ENCODE measurements at regions not wholly inside any gene's neighbourhood (a gene's known extent, or its start where the extent isn't known, plus 50 kb on each side); places are given as distances from the start of the nearest gene placed in this dataset.

- no peak for DNase-seq
- CTCF ChIA-PET, result no interaction called here
These were observed 280.3 kb upstream of the UGT8 start for GRCh38 chr4:114318309-114318708.

GRCh38 chr4:114320126-114320525 is 278.5 kb upstream of the UGT8 start:
- no peak overlapping the region for H2AFZ ChIP-seq
- H3K9me3 ChIP-seq (ENCODE audit: insufficient read depth, low read depth), result no peaks in the 10 kb centered on the region
- no peaks in the 10 kb centered on the region for H3K9me2 ChIP-seq (ENCODE audit: insufficient read depth)
- DNase-seq, result no peak
- TF ChIP-seq CTCF (conservative IDR thresholded peaks at IDR 0.05), result no peak
- TF ChIP-seq EZH2 (IDR thresholded peaks at IDR 0.05; ENCODE audit: low read depth), result no peak
- H3K4me2 ChIP-seq, result no peak overlapping the region
- no peaks in the 10 kb centered on the region for H3K36me3 ChIP-seq (ENCODE audit: low read depth)
- ChIA-PET POLR2A (ENCODE audit: unreplicated experiment) (no interaction called here), CTCF (no interaction called here)
- no peaks in the 10 kb centered on the region for H4K20me1 ChIP-seq (ENCODE audit: insufficient read depth)
- H3F3A ChIP-seq (ENCODE audit: insufficient read depth, low read depth), result no peaks in the 10 kb centered on the region
- BruUV-seq (replicated peaks), result no TSS peak
- no peak overlapping the region for H3K27ac ChIP-seq
- no peaks in the 10 kb centered on the region for H3K4me1 ChIP-seq (replicated peaks; ENCODE audit: insufficient read depth)
- H3K79me2 ChIP-seq (ENCODE audit: low read depth), result no peaks in the 10 kb centered on the region
- H3K27me3 ChIP-seq (ENCODE audit: insufficient read depth, low read depth), result no peaks in the 10 kb centered on the region
- intact Hi-C loops (cut with micrococcal nuclease; ENCODE audit: unreplicated experiment), result no loop called here
- H3K4me3 ChIP-seq, result no peak overlapping the region

More at GRCh38 chr4:114318309-114318708, 280.3 kb upstream of the UGT8 start:
- no peaks in the 10 kb centered on the region for H3K4me1 ChIP-seq (replicated peaks; ENCODE audit: insufficient read depth)
- H3K27me3 ChIP-seq (ENCODE audit: insufficient read depth, low read depth), result no peaks in the 10 kb centered on the region
- H3K36me3 ChIP-seq (ENCODE audit: low read depth), result no peaks in the 10 kb centered on the region
- no peaks in the 10 kb centered on the region for H3K9me3 ChIP-seq (ENCODE audit: insufficient read depth, low read depth)
- TF ChIP-seq CTCF (conservative IDR thresholded peaks at IDR 0.05) (no peak), EZH2 (IDR thresholded peaks at IDR 0.05; ENCODE audit: low read depth) (no peak)
- POLR2A ChIA-PET (ENCODE audit: unreplicated experiment), result no interaction called here
- H3K4me2 ChIP-seq, result no peak overlapping the region
- no peaks in the 10 kb centered on the region for H3F3A ChIP-seq (ENCODE audit: insufficient read depth, low read depth)
- H4K20me1 ChIP-seq (ENCODE audit: insufficient read depth), result no peaks in the 10 kb centered on the region
- intact Hi-C loops (cut with micrococcal nuclease; ENCODE audit: unreplicated experiment), result no loop called here
- H3K79me2 ChIP-seq (ENCODE audit: low read depth), result no peaks in the 10 kb centered on the region
- BruUV-seq (replicated peaks), result no TSS peak
- no peak overlapping the region for H3K27ac ChIP-seq
- no peaks in the 10 kb centered on the region for H3K9me2 ChIP-seq (ENCODE audit: insufficient read depth)
- no peak overlapping the region for H2AFZ ChIP-seq
- H3K4me3 ChIP-seq, result no peak overlapping the region

- DNase-seq, result no peak
- Histone ChIP-seq H4K20me1 (ENCODE audit: insufficient read depth) (no peaks in the 10 kb centered on the region), H3K4me1 (replicated peaks; ENCODE audit: insufficient read depth) (no peaks in the 10 kb centered on the region), H3K9me2 (ENCODE audit: insufficient read depth) (no peaks in the 10 kb centered on the region), H3K9me3 (ENCODE audit: insufficient read depth, low read depth) (no peaks in the 10 kb centered on the region), H3K27ac (no peak overlapping the region), H3K36me3 (ENCODE audit: low read depth) (no peaks in the 10 kb centered on the region), H3K4me2 (no peak overlapping the region), H3K79me2 (ENCODE audit: low read depth) (no peaks in the 10 kb centered on the region), H3F3A (ENCODE audit: insufficient read depth, low read depth) (no peaks in the 10 kb centered on the region), H2AFZ (no peak overlapping the region), H3K4me3 (no peak overlapping the region), H3K27me3 (ENCODE audit: insufficient read depth, low read depth) (no peaks in the 10 kb centered on the region)
- intact Hi-C loops (cut with micrococcal nuclease; ENCODE audit: unreplicated experiment), result no loop called here
- ChIA-PET CTCF (no interaction called here), POLR2A (ENCODE audit: unreplicated experiment) (no interaction called here)
- BruUV-seq (replicated peaks), result no TSS peak
- TF ChIP-seq EZH2 (IDR thresholded peaks at IDR 0.05; ENCODE audit: low read depth) (no peak), CTCF (conservative IDR thresholded peaks at IDR 0.05) (no peak)
These were observed 277.2 kb upstream of the UGT8 start for GRCh38 chr4:114321366-114321765.

Measured in PC-9 (cell line).